A172 (cell line): ENCODE measurements at regions not wholly inside any gene's neighbourhood (a gene's known extent, or its start where the extent isn't known, plus 50 kb on each side); places are given as distances from the start of the nearest gene placed in this dataset.
A peak's percentile ranks its signal among the peaks of the same experiment; 100 is the strongest.

Source experiments
- DNase-seq: peaks from one replicate; pipeline ENCODE4 v3.0.0-alpha.2; 2015; ENCODE audit warnings: low spot score

DNA sequence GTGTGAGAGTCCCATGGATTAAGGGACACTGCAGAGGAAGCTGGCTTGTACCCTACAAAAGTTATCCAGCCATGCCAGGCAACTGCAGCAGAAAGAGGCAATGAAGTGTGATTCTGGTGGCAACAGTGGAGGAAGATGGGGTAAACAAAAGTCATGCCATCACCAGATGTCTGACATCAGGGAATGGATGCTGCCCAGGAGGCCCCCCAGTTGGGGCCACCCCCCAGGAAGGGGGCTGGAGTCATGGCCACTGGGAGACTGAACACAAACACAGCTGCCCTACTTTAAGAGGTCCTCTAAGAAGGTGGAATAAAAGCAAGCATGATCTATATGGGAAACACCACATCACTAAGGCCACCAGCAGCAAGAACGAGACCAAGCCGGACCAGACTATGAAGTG is 235.3 kb downstream of the KLF12 start:
- DNase-seq: no peak

DNA sequence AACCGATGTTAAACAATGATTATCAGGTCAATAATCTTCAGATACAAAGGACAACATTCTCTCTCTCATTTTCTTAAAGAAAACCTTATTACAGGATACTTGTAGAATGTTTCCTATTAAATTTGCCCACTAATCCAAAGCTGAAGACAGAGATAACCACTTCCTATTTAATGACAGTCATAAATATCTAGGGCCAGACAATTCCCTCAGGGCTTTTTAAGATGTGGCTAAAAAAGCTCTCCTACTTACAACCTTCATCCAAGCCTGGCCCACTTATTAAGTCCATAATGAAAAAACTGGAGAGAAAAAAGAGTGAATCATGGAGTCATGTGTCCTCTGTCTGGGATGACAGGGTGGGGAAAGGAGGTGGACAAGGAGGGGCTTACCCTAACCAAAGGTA is 235.9 kb downstream of the KLF12 start:
- DNase-seq: peak; percentile 43

DNA sequence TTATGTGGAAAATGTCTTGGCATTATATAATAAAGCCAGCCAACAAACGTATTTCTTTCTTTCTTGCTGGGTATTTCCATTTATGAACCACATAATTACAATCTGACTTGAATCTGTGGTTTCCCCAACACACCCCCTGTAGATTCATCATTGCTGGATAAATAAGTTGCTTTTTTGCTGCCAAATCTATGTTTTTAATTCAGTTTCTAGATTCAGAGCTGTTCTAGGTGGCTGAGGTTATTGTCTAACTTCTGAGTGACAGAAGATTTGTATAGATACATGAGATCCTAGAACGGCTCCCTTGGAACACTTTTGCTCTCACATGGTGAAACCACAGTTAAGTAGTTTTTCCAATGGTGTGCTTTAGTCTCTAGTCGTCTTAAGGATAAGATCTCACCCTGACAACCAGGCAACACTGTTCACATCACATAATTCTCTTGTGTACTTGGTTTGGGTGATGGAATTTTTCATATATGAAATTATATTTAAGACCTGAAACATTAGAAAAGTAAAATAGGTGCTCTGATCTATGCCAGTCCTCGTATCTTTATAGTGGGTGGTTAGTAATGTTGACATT is 239.1 kb downstream of the KLF12 start:
- DNase-seq: no peak

DNA sequence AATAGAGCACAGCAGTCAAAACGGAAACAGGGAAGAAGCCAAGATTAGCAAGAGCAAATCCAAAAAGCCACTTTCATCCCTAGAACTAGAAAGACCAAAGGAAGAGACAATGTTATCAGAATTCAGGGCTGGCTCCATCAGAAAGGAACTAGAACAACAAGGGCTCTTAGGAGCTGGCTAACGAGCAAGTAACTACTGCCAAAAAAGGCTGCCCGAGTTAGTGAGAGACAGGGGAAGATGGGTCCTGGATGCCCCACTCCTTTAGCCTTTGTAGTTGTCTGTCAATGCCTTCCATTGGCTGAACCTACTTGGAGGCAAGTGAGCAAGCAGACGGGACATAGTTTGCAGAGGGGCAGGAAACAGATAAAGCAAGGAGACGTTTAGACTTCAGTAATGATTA is 240.4 kb downstream of the KLF12 start:
- no peak for DNase-seq

DNA sequence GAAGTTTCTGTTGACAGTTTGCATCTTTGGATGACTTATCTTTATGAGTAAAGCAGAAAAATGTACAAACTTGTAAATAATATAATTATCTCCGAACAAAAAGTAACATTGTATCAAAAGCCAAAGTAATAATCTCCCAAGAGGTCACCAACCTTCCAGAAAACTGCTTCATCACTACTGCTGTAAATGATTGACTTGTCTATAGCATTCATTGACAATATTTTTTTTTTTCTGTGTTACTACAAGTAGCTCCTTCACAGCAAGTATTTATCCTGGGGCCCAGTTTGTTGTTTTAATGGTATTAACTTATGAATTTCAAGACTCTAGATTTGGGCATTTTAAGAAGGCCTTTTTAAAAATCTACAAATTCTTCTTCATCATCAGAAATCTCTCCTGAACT is 242.4 kb downstream of the KLF12 start:
- no peak for DNase-seq

DNA sequence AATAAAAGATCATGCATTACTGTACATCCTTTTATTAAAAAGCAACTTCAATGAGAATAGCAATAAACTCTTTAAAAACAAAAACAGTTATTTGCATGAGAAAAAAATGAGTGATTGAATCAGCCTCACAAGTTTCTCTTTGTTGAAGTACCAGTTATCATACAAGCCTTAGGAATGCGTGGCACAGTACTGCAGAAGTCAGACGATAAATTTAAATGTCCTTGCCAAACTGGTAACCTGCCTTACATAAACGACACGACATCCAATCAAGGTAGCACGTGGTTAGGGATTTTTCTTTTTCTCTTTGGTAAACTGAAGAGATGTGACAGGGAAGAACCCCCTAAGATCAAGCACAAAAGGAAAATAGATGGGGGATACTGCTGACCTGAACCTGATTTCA is 251.0 kb downstream of the KLF12 start:
- DNase-seq: no peak

DNA sequence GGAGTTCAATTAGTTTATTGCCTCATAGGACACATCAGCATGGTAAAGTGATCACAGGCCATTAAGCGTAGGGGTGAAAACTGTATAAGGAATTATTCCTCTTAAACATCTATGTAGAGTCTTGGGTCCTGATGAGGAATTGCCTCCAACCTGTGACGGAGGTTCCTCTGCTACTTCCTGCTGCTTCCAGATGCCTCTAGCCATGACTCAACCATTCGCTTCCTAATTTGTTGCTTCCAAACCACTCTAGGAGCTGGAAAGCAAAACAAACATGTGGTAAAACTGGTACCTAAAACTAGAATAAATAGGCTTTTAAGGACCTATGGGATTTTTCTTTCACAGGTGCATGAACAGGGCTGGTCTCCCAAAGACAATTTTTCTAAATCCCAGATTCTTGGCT is 253.8 kb downstream of the KLF12 start:
- peak; percentile 63 for DNase-seq

DNA sequence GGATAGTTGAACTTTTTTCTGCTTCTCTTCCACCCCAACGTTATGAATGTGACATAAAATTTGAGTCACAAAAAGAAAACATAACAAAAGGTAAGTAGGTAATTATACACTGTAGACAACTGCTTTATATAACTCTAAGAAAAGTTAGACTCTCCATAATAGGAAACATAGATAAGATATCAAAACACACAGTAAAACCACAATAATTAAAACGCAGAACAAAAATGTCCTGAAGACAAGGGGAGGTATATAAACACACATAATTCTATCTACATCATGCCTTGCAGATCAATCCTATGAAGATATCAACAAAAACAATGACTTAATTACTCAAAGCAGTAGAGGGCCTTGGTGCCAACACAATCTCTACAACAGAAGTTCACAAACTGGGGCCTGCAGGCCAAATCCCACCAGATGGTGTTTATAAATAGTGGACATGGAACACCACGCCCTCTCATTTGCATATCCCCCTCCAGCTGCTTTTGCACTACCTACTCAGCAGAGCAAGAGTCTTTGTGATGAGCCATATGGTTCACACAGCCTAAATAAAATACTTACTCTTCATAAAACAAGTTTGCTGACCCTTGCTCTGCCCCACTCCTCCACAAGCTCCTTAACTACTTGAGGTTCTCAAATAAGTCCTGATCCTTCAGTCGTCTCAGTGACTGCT is 254.7 kb downstream of the KLF12 start:
- DNase-seq: no peak

DNA sequence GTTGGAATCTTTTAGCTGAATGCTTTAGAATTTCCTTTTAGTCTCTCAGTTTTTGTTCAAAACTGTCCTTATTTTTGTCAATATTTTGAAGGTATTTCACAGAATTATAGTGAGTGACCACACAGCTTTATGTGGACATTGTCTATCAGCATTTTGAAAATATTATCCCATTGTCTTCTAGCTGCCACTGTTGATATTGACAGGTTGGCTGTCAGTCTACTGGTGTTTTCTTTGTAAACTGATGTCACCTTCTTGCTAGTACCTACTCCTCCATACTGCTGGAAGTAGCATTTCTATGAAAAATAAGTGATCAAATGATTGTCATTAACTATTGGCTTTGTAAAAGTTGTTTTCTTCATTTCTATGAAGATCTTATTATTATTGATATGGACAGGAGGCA is 256.8 kb downstream of the KLF12 start:
- no peak for DNase-seq

DNA sequence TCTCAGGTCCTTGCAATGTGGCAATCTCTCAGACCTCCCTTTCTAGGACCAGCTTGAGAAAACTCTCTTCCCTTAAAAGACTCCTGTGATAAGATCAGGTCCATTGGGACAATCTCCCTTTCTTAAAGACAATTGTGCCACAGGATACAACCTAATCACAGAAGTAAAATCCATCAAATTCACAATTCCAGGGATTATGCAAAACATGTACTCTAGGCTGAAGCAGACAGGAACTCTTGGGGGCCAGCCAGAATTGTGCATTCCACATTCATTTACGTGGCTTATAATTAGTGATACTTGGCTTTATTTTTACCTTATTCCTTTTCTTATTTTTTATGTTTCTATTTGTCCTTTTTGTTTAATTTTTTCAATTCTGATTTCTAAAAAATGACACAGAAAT is 257.9 kb downstream of the KLF12 start:
- DNase-seq: no peak

DNA sequence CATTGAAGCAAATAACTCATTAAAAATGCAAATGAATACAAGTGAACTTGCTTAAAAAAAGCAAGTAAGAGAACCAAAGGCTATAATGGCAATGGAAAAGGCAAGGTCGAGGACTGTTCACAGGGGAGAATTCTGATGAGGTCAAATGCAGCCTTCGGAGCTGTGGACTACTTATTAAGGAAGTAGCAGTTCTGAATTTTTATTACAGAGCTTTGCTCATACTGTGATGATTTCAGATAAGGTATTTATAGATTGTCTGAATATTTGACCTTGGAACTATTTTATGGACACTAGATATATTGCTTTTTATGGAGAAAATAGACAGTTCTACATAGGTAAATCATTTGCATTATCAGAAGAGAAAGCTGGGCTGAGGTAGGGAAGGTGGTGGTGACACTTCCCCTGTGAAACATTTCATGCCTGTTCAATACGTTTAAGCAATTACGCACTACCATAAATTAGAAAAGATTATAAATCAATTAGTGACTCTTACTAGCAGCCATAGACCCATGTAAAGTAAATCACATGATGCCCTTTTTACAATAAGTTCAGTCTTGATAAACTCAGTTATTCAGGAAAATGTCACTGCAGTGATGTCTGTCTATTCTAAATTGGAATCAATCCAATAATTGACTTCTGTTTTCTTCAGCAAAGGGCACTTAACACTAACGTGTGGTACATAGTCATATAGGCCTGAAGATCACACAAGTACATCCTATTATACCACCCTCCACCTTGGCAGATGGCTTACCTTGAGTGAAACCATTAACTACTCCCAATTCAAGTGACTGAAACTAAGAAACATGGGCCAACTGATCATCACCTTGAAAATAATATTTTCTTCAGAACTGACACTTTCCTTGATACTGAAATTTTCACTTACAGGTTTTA is 260.0 kb downstream of the KLF12 start:
- DNase-seq: no peak

DNA sequence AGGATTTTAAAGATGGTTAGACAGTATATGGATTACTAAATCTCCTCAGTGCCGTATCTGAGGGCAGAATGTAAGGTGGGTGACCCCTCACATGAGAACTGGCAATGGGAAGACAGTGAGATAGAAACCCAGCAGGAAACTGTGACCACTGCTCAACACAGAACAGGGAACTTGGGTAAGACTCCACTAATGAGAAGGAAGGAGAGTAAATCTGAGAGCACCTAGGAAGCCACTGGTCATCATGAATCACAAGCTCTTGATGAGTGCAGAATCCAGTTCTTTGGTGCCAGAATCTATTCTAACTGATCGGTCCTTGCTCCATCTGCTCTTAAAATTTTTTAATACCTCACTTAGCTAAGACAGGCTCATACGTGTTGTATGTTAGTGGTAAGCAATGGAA is 261.8 kb downstream of the KLF12 start:
- no peak for DNase-seq

DNA sequence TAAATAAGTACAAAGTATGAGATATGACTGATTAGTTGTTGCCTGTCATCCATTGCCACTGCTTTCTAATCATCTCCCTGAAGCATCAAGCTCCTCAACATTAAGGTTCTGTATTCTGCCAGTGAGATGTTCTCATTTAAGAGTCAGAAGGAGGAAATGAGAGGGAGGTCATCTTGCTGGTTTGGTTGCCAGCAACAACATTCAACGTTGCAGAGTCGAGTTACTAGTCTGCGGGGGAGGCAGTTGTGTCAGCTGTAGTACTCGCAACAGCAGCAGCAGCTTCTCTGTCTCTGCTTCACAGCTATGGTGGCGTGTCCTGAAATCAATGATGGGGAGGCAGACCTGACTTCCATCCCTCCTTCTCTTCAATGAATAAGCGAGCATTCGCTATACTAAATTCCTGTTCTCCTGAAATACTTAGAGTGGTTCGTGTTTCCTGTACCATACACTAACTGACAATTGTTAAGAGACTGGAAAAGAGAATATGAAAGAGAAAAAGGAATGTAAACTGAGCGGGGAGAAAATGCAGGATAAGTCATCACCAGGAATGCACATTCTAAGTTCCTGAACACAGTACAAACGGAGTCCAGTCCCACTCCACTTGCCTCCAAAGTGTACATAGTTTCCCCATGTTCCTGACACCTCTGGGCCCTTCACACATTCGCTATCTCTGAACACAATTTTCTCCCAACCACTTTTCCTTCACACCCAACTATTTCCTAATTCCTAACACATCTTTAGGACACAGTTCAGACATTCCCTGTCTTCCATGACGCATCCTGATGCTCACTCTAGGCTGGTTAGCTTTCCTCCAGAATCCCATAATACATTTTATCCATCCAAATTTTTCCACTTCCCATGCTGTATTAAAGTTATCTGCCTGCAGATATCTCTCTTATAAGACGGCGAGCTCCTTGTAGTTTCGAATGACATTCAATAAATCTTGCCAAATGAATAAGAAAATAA is 263.0 kb downstream of the KLF12 start:
- DNase-seq: no peak

DNA sequence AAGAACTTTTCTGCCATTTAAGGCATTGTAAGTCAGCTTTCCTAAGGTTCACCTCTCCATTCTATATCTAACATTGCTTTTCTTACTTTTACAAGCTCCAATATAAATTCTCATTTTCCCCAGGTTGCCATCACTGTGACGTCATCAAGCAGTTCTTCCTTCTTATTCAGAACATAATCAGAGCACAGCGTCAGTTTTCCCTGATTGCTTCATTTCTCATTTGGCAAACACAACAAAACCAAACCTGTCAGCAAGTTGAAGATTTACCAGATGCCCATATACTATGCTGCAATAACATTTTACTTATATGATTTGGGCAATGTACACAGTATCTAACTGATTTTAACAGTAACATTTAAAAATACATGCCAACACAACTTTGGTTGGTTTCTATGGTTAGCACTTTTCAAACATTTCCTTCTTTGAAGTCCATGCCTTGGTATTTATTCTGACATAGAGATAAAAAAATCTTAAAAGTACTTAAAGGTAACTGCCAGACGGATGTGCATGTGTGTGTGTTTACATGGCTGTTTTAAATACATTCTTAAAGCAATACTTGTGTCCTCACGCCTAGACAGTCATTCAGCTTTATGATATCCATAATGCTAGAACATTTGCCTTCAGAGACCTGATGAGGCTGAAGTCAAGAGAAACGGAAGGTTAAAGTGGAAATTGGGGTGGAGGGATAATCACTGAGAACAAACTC is 264.0 kb downstream of the KLF12 start:
- no peak for DNase-seq

DNA sequence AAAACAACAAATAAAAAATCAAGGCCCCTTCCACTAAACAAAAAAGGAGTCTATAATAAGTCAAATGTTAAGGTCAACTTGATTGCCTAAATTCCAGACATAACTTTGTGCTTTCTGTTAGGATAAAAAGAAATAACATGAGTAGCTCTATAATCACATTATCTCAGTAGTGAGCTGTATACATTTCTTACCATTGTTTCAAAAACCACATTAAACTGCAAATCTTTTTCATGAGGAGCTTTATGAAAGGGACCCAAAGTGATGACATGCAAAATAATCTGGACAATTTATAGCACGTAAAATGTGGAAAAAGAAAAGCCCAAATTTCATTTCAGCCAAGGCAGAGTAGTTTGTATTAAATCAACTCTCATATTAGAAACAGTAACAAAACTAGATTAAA is 269.2 kb downstream of the KLF12 start:
- no peak for DNase-seq

DNA sequence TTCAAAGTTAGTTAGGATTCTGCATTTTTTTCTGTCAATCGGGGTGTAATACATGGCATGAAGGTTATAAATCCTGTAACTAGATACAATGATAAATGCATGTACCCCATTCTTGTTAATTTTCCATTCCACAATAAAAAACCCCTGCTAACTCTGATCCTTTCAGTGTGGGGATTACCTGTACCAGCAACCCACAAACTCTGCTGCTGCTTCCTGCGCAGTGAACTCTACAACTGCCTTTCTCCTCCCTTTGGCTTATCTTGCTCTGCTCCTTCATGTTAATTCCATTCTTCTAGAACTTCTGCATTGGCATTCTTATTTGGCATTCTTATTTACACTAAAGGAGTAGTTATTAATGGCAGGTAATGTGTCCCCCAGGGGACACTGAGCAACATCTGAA is 273.1 kb downstream of the KLF12 start:
- no peak for DNase-seq

DNA sequence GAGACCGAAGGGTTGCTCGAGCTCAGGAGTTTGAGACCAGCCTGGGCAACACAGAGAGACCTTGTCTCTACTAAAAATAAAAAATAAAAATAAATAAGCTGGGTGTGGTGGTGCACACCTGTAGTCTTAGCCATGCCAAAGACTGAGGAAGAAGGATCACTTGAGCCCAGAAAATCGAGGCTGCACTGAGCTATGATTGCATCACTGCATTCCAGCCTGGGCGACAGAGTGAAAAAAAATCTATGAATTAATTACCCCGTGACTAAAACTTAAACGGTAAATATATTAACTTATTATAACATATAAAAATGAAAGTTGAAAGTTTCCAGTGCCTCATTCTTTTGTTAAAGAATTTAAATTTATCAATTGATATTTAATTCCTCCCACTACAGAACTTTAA is 273.7 kb downstream of the KLF12 start:
- DNase-seq: no peak

DNA sequence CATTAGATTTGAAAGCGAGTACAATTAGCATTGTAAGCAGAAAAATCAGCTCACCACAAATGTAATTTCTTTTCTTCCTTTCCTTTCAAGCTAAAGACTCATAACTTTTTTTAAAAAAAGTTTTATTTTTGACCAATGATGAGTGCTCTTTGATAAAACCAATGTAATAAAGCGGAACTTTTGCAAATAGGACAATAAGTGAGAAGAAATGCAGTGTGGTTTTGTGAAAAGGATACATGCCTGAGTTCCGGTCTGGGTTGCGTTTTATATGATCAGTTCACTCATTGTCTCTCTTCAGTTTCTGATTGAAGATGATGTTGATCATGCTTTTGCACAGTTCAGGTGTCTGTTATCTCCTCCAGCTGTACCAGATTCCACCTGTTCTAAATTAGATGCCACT is 274.4 kb downstream of the KLF12 start:
- no peak for DNase-seq

DNA sequence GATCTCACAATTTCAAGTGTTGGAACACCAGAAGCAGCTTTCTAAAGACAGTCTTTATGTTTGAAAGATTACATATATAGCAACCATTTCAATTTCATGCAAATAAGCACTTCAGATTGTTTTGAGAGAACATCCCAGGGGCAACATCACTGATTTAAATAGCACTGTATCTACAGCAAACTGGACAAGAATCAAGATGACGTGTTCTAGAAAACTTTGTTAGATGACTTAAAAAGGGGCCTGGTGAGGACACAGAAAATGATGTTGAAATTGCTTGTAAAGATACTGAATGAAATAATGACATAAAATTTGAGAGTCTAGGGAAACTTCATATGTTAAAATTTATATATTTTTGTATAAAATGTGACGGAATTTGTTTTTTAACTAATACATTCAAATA is 277.1 kb downstream of the KLF12 start:
- no peak for DNase-seq

DNA sequence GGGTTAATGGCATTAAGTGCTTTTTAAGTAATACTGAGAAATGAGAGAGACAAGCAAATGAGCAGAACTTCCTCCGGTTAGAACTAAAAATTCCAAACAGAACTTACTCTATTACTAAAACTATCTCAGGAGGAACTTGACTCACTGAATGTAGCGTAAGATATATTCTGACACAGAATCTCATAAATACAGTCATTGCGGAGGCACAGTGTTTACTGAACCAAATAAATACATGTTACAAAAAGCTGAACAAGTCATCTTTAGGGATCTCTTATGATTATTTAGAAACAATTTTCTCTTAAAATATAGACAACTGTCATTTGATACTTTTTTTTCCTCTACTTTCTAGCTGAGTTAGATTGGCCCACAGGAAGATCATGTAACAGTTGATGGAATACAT is 283.1 kb downstream of the KLF12 start:
- DNase-seq: no peak

DNA sequence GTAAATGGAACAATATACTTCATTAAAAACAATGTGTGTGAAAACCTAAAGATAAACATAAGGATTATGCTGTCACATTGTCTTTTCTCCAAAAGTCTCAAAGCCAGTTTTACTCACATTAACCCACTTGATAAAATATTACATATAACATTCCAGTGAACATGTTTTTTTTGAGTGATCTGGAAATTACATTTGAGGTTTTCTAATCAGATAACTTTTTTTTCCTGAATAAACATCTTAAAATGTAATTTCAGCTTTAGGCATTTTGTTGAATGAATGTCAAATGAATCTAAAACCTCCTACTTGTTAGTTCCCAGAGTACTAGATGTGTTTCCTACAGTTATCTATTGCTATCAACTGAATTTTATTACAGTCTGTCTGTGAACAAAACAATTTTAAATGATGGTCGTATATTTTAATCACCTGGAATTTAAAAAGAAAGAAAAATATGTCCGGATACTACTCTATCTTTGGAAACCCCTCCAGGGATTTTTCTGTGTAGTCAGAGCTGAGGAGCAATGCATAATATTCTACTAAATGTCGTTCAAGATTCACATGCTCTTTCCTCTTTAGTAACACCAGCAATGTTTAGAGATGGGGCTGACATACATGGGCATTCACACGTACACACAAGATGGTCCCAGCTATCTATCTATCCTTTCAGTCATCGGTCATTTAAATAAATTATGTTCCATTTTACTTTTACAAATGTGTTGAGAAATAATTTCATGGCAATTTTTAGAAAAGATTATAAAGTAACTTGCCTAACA is 283.9 kb downstream of the KLF12 start:
- DNase-seq: no peak
